ENCODE measurements at regions not wholly inside any gene's neighbourhood (a gene's known extent, or its start where the extent isn't known, plus 50 kb on each side); places are given as distances from the start of the nearest gene placed in this dataset.
"Not testable (repeated sequence)": the region's sequence is repeated elsewhere in the genome, so short reads cannot be mapped to it uniquely, and the experiment has no call there.

DNA sequence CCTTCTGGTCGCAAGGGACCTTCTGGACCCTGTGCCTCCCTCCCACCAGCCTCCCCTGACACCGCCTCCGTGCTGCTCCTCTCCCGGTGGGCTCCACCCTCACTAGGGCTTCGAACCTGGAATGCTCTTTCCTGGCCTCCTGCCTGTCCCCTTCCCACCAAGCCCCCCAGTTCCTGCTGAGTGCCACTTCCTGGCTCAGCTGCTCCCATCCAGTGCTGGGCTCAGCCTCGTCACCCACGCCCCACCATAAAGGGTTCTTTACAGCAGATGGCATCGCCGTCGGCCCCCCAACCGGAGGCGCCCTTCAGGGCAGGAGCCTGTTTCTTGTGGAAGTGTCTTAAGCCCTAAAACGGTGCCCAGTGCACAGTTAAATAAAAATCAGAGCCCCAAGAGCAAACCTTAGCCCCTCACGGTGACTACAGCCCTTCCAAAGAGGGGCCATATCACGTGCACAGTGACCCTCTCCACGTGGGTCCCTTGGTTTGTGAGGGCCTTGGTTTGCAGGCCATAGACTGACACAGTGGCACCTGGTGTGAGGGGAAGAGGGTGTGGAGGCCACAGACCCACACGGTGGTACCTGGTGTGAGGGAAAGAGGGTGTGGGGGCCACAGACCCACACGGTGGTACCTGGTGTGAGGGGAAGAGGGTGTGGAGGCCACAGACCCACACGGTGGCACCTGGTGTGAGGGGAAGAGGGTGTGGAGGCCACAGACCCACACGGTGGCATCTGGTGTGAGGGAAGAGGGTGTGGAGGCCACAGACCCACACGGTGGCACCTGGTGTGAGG is 111.4 kb downstream of the METRNL start:
- DNase-seq (ENCODE audit: low read depth, low spot score), result no peak

GRCh38 chr17:83191388-83192160 is 112.2 kb downstream of the METRNL start:
- DNase-seq (ENCODE audit: low read depth, low spot score), result no peak

GRCh38 chr17:83192161-83192788 is 112.9 kb downstream of the METRNL start:
- DNase-seq (ENCODE audit: low read depth, low spot score), result no peak

GRCh38 chr17:83192789-83193335 is 113.5 kb downstream of the METRNL start:
- not testable (repeated sequence) for DNase-seq (ENCODE audit: low read depth, low spot score)

GRCh38 chr17:83193336-83194185 is 114.2 kb downstream of the METRNL start:
- DNase-seq (ENCODE audit: low read depth, low spot score), result no peak

- DNase-seq (ENCODE audit: low read depth, low spot score), result no peak
Observed at GRCh38 chr17:83194186-83194561, 114.8 kb downstream of the METRNL start.

DNA sequence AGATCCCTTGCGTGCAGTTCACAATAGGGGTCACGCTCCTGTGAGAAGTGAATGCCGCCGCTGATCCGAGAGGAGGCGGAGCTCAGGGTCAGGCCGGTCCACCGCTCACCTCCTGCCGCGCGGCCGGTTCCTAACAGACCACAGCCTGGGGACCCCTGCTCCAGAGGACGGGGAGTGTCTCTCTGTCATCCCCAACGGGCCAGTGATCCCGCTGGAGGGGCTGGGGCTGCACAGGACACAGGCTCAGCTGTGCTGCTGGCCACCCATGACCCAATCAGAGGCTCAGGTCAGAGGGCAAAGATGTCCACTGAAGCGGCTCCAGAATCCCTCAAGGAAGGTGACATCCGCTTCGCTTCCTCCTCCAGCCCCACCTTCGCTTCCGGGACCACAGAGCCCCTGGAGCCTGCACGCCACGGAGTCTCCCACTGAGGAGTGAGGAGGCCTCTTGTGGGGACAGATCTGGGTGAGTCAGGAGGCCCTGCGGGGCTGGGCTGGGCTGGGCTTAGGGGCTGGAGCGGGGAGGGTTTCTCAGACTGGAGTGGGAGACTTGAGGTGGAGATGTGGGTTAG is 115.4 kb downstream of the METRNL start:
- no peak for DNase-seq (ENCODE audit: low read depth, low spot score)

- DNase-seq (ENCODE audit: low read depth, low spot score), result no peak
Observed at GRCh38 chr17:83195330-83196023, 116.1 kb downstream of the METRNL start.

DNA sequence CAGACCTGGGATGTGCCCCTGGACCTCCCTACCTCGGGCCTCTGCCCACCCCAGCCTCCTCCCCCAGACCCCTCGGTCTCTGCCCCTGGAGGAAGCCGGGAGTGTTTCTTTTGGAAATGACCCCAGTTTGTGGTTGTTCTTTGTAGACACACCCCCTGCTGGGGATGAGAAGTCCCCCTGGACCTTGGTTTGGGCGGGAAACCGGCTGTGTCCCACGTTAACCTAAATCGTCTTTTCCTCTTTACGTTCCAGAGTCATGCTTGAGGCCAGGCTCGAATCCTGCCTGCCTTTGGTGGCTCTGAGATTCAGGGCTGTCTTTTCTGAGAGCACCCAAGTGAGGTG is 116.6 kb downstream of the METRNL start:
- DNase-seq (ENCODE audit: low read depth, low spot score), result no peak

GRCh38 chr17:83196366-83196765 is 117.0 kb downstream of the METRNL start:
- DNase-seq (ENCODE audit: low read depth, low spot score), result no peak

DNA sequence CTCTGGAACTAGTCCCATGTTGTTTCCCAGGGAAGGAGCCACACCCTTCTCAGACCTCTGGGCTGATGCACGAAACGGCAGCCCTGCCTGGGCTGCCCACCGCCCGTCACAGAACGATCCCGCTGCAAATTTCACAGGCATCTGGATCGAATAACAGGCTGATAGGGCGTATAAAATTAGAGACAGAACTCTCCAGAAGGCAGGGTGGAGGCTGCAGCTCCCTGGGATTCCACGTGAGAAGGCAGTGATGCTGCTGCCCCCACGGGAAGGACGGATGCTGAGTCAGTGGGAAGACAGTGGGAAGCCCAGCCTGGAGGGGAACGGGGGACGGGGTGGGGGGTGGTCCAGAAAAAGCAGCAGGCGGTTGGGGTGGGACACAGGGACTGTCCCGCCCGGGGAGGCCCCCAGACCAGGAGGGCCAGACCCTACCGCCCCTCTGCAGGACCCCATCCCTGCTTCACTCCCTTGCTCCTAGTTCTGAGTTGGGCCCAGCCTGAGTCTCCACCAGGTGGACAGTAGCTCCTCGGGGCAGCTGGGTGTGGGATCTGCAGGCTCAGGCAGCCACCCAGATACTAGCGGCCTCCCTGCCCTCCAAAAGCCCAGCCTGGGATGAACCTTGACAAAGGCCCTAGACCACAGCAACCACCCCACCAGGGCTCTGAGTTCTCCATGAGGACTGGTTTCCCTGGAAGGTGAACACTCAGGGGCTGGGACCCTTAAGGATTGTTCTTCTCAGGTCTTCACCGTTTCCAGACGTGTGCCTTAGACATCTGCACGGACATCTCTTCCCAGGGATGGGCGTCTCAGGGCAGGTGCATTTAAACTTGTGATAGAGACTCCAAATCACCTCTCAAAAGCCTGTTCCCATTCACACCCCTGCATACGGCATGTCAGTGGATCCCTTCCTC is 117.8 kb downstream of the METRNL start:
- DNase-seq (ENCODE audit: low read depth, low spot score), result no peak

DNA sequence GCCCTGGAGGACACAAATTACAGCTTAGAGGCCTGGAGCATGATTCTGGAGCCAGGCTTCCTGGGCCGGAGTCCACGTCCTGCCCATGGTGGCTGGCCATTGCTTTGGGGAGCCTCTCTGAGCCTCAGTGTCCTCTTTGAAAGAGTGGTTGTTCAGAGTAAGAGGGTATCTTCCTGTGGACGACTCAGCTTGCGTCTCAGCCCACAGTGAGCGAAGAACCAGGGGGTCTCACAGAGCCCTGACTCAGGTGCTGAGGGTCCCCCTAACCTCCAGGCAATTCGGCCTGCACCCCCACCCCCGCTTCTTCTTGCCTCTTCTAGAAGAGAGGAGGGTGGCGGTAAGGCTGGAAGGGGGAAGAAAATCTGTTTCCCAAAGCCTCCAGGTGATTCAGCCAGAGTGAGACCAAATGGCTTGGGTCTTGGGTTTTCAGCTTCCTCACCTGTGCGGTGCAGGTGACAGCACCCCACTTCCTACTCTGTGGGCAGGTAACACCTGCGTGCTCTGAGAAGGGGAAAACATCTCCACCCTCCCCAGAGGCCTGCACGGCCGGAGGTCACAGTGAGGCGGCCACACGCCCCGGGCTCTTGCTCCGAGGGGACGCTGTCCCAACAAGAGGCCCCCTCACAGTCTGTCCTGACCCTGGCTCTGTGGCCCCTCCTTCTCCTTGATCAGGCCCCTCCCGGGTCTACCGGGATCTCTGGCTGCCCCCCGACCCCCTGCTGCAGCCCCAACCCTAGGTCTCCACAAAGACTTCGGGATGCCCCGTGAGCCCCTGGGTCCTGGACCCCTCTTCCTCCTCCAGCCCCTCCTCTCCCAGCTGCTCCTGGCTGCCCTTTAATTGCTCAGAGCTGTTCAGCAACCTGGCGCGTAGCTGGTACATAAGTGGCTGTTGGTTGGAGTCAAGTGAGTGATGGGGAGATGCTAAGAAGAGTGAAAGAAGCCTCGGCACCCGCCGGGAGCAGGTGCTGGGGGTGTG is 119.2 kb downstream of the METRNL start:
- no peak for DNase-seq (ENCODE audit: low read depth, low spot score)

DNA sequence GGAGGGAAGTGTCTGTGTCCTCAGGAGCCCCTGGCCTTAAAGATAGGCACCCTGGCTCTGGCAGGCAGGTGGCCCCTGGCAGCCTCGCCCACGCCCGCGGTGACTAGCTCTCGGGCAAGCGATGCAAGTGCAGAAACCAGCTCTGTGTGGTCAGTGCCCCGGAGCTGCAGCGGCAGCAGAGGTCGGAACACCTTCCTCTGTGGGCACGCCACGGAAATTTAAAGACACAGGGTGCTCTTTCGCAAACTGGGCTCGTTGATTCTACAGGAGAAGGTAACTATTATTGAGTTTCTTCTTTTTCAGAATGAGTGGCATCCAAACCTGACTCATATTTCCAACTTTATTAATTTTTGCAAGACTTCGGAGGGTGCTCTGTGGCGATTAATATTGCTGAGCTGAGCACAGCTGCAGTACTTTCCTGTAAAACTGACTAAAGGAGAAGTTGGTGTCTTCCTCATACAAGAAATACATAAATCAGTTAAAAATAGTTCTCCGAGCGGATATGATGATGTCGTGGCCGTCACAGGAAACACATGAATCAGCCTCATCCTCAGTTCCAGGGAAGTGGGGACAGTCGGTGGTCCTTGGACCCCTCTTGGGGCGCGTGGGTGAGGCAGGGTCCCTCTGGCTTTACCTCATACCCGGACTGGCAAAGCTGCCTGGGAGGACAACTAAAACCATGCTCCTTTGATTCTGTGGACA is 120.2 kb downstream of the METRNL start:
- no peak for DNase-seq (ENCODE audit: low read depth, low spot score)

GRCh38 chr17:83200231-83200699 is 120.9 kb downstream of the METRNL start:
- DNase-seq (ENCODE audit: low read depth, low spot score), result no peak

DNA sequence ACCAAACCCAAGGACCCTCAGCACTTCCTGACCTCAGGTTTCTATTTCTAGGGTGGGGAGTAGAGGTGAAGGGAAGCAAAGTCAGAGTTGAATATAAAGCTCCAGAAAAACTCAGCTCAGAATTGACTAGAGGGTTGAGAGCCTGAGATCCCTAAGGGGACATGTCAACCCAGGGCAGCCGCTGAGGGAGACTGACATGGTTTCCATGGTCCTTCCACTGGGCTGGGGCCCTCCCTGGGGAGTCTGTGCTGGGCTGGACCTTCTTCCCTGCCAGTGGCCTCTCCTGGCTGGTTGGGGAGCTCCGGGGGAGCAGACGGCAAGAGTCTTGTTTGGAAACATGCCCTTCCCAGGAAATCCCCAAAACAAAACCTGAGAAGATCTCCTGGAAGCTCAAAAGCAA is 121.3 kb downstream of the METRNL start:
- DNase-seq (ENCODE audit: low read depth, low spot score), result no peak

DNA sequence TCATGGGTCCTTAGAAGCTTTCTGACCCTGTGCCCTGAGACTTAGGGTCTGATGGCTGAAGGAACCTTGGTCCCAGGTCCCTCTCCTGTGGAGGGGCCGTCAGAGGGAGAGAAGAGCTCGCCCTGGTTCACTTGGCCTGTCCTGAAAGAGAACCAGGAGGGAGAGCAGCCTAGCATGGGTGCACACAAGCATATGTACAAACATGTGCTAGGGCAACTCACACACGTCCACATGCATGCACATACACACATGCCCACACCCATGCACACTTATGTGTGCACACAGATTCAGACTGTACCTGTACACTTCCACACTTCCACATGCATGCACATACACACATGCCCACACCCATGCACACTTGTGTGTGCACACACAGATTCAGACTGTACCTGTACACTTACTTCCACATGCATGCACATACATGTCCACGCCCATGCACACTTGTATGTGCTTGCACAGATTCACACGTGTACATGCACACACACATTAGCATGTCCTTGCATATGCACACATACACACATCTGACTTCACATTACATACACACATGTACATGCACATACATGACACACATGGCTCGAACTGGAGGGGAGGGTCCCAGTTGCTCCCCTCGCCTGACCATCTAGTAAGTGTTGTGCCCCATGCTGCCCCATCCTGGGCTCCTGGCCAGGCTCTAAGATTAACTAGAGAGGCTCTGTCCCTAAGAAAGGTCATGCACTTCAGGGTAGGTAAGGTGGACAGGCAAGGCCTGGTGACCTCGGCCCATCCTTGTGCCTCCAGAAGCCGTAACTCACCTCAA is 122.0 kb downstream of the METRNL start:
- DNase-seq (ENCODE audit: low read depth, low spot score), result no peak
